ENCODE measurements at regions not wholly inside any gene's neighbourhood (a gene's known extent, or its start where the extent isn't known, plus 50 kb on each side); places are given as distances from the start of the nearest gene placed in this dataset.

DNA sequence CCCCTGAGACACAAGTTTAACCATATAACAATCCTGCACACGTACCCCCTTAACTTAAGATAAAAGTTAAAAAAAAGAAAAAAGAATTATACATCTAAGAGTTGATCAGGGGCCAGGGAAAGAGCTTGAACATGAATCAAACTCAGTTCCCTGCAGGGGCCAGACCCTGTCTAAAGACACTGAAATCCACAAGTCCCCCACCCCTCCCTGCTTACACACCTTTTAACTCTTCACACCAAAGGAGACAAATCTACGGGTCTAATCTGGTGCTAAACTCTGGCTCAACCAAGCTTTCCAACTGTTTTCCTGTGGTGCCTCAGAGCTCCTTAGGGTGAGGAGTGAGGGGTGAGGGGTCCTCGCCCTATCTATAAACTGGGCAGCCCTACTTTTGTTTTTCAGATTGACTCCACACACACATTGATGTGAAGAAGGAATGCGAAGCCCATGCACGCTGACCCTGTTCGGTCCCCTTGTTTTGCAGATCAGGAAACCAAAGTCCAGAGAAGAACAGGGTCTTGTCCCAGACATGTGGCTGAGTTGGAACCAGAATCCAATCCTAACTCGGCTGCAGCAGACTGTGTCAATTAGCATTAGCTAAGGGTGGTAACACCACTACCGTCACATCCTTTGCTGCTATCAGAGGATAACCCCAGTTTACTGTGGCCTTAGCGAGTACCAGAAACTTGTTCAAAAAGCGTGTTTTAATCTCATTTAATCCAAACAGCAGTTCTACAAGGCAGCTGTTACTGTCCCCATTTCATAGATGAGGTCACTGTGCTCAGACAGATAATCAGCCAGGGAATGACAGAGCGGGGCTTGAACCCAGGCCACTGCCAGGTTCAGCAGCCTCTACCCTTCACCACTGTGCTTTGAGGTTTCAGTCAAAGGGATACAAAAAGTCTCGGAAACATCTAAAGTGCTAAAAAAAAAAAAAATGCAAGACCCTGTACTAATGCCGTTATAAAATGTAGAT lies 145.2 kb upstream of the SYT13 start:
- DNase-seq (ENCODE audit: low read depth), result no peak
- in situ Hi-C loops (cut with HindIII; ENCODE audit: low pct_unique_long_range_greater_than_20kb, low sequenced_read_pairs), result no loop called here

DNA sequence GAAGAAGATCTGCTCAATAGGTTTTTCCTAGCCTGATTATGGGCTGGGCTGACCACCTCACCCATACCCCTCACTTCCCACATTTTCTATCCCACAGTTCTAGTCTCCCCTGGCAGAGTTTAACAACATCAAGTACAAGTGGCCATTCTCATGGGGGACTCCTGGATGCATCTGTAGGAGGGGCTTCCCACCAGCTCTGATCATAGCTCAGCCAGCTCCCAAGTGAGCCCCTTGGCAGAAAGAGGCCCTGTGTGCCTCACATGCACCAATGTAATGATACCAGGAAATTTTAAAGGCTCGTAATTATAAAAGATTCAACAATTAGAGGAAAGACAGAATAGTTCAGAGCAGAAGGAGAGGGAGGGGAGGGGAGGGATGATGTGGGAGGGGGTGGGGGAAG lies 144.2 kb upstream of the SYT13 start:
- in situ Hi-C loops (cut with HindIII; ENCODE audit: low pct_unique_long_range_greater_than_20kb, low sequenced_read_pairs), result no loop called here
- DNase-seq (ENCODE audit: low read depth), result no peak

DNA sequence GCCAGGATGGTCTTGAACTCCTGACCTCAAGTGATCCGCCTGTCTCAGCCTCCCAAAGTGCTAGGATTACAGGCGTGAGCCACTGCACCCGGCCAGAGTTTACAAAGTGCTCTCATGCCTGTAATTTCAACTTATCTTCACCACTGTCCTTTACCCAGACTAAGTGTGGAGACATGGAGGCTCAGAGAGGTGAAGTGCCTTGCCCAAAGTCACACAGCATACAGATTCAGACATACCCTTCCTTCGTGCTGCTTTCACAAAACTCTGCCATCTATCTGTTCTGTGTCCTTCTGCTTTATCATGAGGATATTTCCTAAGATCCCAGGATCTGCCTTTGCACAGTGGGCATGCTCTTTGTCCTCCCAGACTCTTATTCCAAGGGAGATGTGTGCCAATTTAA lies 143.6 kb upstream of the SYT13 start:
- in situ Hi-C loops (cut with HindIII; ENCODE audit: low pct_unique_long_range_greater_than_20kb, low sequenced_read_pairs), result no loop called here
- DNase-seq (ENCODE audit: low read depth), result no peak

DNA sequence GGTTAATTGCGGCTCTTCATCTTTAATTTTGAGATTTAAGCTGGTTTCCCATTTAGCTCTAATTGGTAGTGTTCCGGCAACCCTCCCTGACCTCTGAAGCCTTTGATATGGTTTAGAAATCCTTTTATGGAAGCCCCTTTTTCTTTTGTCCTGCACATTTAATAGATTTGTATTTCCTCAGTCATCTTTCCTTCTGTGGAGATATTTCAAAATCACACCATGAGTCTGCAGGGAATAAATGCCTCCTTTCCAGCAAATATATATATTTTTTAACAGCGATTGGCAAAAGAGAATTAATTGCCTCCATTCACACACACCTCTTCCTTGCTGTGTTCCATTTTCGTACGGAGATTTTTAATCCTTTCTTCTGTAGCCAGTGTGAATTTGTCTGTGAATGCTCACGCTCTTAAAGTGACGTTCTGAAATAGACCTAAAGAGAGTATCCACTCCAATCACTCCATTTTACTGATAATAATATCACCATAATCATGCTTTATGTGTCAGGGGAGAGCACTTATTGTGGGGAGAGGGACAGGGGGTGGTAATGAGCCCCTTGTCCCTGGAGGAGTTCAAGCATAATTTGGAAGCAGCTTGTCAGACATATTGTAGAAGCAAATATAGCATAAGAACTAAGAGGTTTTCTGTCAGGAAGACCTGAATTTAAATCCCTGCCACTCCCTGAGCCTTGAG lies 142.5 kb upstream of the SYT13 start:
- in situ Hi-C loops (cut with HindIII; ENCODE audit: low pct_unique_long_range_greater_than_20kb, low sequenced_read_pairs), result no loop called here
- no peak for DNase-seq (ENCODE audit: low read depth)

DNA sequence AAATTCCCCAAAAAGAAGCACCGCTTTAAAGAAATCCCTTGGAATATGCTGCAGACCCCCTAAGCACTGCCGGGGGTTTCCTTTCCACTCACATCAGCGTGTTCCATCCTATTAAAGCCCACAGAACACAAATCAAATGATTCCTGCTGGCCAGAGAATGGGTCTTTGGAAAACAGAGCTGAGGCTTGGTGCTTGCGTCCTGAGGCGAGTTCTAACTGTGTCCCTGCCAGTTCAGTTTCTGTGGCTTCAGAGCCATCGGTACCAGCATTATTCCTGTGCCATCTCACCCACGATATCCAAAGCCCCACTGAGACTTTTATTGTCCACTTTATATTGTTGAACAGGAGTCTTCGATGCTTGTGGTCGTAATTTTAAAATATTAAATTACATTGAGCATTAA lies 142.0 kb upstream of the SYT13 start:
- in situ Hi-C loops (cut with HindIII; ENCODE audit: low pct_unique_long_range_greater_than_20kb, low sequenced_read_pairs), result no loop called here

DNA sequence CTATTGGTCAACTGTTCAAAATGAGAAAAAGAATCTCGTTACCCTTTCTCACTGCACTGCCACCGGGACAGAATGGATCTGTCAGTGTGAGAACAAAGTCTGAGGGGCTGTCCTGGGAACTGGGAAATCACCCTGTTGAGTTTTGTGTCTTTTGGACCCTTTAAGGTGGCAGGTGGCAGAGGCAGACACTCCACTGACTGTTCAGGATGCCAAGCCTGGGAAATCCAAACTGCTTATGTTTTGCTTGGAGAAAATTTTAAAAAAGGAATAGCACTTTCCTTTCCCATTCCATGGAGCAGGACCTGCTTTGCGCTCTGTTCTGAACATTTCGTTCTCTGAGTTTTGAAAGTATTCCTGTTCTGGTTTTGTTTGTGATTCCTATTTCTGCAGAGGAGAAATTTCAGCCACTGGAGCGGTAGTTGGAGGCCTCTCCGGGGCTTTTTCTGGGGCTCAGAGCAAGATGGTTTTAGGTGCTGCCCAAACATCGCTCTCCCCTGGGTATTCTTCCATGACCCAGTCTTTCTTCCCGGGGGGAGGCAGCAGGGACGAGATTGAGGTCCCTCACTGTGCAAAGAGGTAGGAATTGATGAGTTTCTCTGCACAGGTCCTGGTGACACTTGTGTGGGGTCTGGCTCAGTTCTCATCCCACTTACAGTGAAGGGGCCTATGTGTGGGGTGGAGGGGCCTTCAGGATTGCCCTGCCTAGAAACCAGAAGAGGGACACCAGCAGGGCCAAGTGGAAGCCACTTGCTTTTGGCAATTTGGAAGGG lies 138.5 kb upstream of the SYT13 start:
- no peak for DNase-seq (ENCODE audit: low read depth)
- in situ Hi-C loops (cut with HindIII; ENCODE audit: low pct_unique_long_range_greater_than_20kb, low sequenced_read_pairs), result no loop called here

More for the DNA sequence above, 142.0 kb upstream of the SYT13 start:
- no peak for DNase-seq (ENCODE audit: low read depth)

DNA sequence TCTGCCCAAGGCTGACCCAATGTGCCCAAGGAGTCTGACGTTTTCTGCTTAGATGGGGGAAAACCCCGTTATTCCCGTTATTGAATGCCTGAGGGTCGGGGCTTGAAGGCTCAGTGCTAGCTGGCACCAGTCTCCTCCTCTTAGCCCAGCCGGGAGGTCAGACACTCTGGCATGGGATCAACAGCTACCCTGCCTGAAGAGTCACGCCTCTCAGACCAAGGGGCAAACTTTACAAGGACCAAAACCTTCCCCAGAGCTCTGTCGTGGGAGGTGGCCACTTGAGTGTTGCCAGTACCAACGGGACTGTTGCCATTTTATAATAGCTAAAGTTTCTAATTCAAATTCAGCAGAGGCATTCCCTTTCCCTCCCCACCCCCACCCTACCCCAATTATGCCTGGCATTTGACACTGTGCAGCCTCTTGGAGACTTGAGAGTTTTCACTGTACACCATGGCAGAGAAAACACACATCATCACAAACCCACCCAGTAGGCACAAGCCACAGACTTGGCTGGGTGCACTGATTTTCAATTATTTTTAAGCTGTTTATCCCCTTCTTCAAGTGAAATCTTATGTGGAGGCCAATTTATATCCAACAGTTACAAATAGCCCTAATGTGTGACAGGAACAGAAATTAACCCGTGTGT lies 137.5 kb upstream of the SYT13 start:
- no peak for DNase-seq (ENCODE audit: low read depth)
- in situ Hi-C loops (cut with HindIII; ENCODE audit: low pct_unique_long_range_greater_than_20kb, low sequenced_read_pairs), result no loop called here

DNA sequence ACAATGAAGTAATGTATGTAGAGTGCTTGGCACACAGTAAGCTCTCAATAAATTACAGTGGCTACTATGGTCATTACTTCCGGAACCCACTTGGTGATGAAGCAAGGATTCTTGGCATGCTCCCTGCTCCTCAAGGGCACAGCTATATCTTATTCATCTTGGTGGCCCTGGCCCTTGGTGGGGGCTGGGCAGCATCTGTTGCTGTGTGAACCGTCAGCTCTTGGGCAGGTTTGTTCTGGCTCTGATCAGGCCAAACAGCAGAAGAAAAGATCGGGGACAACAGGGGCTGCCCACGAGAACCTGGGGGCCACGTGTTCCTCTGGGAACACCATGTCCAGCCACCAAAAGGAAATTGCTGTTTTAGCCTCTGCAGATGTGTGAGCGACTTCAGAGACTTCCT lies 136.9 kb upstream of the SYT13 start:
- in situ Hi-C loops (cut with HindIII; ENCODE audit: low pct_unique_long_range_greater_than_20kb, low sequenced_read_pairs), result no loop called here
- no peak for DNase-seq (ENCODE audit: low read depth)

DNA sequence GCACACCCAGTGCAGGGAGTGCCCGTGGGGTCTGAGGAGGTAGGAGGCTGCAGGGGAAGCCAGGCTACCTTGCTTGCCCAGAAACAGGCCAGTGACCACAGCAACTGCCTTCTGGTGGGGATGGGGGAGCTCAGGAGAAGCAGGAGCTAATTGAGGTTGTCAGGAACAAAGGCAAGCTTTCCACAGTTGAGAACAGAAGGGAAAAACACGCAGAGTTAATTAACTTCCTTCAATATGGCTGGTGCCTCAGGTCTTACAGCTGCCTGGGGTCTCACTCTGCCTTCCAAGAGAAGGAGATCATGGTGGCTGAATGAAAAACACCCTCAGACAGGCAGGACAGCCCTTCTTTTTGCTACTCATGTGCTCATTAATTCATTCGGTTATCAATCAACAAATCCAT lies 127.9 kb upstream of the SYT13 start:
- in situ Hi-C loops (cut with HindIII; ENCODE audit: low pct_unique_long_range_greater_than_20kb, low sequenced_read_pairs), result no loop called here
- no peak for DNase-seq (ENCODE audit: low read depth)

DNA sequence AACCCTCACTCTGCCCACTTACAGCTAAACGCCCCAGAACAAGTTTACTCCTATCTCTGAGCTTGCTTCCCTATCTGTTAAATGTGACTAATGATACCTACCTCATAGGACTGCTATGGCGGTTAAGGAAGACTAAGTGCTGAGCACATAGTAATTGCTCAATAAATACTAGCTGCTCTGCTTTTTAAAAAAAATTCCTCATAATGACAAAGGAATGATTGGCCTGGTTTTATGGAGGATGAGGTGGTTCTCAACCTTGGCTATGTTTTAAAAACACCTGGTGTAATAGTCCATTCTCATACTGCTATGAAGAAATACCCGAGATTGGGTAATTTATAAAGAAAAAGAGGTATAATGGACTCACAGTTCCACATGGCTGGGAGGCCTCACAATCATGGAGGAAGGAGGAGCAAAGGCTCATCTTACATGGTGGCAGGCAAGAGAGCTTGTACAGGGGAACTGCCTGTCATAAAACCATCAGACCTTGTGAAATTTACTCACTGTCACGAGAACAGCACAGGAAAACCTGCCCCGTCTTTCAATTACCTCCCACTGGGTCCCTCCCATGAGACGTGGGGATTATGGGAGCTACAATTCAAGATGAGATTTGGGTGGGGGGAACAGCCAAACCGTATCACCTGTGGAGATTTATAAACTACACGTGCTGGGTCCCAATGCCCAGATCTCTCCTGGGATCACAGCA lies 127.2 kb upstream of the SYT13 start:
- in situ Hi-C loops (cut with HindIII; ENCODE audit: low pct_unique_long_range_greater_than_20kb, low sequenced_read_pairs), result no loop called here
- DNase-seq (ENCODE audit: low read depth), result peak; percentile 4

DNA sequence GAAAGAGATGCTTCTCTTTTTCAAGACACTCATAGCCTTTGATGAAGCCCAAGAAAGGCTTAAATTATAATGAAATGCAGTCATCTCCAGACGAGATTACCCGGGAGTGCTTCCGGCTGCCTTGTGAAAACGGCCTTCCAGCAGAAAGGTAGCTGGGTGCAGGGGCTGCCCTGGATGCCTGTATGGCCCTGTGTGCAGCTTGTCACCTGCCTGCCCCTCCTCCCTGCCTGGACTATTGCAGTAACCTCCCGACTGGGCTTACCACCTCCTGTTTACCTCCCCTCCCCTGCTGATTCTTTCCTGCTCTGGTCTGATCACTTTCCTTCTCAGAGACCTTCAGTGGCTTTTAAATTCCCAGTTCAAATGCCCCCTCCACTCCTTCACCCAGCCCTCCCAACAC lies 126.4 kb upstream of the SYT13 start:
- in situ Hi-C loops (cut with HindIII; ENCODE audit: low pct_unique_long_range_greater_than_20kb, low sequenced_read_pairs), result no loop called here
- no peak for DNase-seq (ENCODE audit: low read depth)

DNA sequence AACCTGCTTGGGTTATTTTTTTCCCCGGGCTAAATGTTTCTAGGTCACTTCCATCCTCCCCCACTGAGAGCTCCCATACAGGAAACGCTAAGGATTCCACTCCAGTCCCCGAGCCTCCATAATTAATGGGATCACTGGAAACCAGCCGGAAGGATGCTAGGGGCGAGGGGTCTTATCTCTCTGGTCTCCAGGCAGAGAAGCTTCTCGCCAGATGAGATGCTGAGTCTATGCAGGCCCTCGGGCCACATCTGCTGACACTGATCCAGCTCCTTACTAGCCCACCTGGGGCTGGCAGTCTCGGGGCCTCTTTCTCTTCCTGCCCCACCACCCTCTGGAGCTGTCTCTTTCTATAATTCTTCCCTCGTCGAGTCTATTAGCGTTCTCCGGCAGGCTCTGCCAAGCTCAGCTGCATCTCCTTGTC lies 125.9 kb upstream of the SYT13 start:
- no peak for DNase-seq (ENCODE audit: low read depth)
- in situ Hi-C loops (cut with HindIII; ENCODE audit: low pct_unique_long_range_greater_than_20kb, low sequenced_read_pairs), result no loop called here

DNA sequence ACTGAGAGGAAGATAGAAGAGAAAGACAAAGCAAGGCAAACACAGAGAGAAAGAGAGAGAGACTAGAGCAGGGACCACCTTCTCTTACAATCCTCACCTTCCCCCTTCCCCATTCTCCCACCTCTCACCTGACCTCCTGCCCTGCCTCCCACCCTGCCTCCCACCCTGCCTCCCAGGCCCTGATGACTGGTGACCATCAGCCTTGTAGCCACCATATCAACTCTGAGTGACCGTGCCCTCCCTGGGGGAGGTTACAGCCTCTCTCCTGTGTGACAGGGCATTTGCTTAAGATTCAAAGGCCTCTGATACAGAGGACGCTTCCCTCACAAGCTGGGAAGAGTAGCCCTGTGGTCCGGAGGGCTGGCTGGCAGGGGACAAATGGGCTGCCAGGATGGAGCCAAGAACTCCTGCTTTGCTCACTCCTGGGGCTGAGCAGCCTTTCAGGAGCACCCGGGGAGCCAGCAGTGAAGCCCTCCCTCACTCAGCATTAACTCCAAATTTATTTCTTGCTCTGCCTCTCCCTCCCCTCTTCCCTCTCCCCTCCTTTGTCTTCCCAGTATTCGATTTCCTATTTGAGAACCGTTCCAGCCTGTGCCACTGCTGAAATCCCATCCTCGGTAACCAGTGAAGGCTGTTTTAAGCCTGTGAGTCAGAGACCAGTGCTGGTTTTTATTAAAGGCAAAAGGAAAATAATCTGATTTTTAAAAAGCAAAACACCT lies 125.2 kb upstream of the SYT13 start:
- in situ Hi-C loops (cut with HindIII; ENCODE audit: low pct_unique_long_range_greater_than_20kb, low sequenced_read_pairs), result no loop called here
- DNase-seq (ENCODE audit: low read depth), result no peak

DNA sequence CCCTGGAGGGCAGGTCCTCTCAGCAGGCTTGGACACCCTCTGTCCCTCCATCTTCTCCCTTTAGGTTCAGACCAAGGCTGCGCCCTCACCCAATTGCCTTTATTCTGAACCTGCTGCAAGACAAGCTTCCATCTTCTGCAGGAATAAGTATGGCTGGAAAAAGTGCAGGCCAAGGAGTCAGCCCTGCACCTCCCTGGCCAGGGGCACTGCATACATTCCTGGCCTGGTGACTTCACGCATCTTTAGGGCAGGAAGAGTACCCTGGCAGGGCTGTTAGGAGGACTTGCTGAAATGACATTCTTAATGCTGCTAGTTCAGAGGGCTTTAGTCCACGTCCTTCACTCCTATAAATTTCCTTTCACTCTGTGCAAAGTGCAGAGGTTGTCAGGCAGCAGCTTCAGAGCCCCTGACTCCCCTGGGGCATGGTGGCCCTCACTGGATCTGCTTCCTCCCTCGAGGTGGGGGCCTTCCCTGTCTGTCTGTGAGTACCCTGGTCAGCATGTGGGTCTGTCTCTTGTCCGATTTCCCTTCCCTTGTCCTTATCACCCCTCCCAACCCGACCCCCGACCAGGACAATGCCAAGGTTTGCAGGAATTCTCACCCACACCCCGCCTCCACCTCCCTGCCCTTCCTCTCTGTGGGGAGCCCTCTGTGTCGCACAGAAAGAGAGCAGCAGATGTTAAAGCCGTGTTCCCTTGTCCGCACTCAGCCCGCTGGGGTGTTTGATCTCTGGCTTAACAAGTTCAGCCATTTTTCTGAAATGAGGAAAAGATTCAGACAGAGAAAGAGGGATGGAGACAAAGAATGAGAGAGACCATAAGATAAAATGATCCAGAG lies 124.5 kb upstream of the SYT13 start:
- no peak for DNase-seq (ENCODE audit: low read depth)
- in situ Hi-C loops (cut with HindIII; ENCODE audit: low pct_unique_long_range_greater_than_20kb, low sequenced_read_pairs), result no loop called here

DNA sequence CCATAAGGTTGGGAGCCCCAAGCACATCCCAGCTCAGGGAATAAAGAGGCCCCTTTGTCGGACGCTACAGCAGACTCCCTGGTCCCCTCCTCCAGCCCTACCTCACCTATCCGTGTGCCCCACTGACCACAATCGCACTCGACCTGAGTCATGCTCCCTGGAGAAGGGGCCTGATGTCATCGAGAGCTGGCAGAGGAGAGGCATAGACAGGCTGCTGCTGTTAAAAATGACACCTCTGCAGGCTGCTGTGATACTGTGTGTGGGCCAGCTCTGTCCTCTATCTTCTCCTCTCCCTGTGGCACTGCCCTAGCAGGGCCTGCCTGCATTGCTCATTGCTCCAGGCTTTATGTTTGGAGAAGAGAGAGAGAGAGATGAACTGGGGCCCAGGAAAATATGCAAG lies 123.4 kb upstream of the SYT13 start:
- DNase-seq (ENCODE audit: low read depth), result no peak
- in situ Hi-C loops (cut with HindIII; ENCODE audit: low pct_unique_long_range_greater_than_20kb, low sequenced_read_pairs), result no loop called here

DNA sequence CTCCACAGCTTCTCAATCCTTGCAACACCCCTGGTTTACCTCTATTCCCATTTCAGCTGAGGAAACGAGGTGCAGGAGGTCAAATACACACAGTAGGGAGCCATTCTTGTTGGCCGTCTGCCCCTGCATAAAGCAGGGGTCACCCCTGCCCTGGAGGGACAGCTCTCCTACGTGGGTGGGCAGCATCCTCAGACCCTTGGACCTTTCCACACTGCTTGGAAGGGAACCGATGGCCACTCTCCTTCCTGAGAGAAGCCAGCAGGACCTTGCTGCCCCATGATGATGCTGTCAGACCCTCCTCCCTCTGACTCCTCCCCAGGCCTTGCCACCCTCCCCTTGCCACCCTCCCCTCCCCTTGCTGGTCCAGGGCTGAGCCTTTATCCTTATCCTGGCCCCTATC lies 121.1 kb upstream of the SYT13 start:
- in situ Hi-C loops (cut with HindIII; ENCODE audit: low pct_unique_long_range_greater_than_20kb, low sequenced_read_pairs), result no loop called here
- DNase-seq (ENCODE audit: low read depth), result no peak
